WI38 (cell line): ENCODE measurements at regions not wholly inside any gene's neighbourhood (a gene's known extent, or its start where the extent isn't known, plus 50 kb on each side); places are given as distances from the start of the nearest gene placed in this dataset.

ENCODE experiments used
- H3K4me3 ChIP-seq: 2 replicates; pipeline ENCODE4 v1.5.1; 2011; ENCODE audit warnings: low read depth, mild to moderate bottlenecking, control low read depth, low read length
- CTCF ChIP-seq: IDR thresholded peaks from 2 replicates; pipeline ENCODE4 v1.5.1; 2012; ENCODE audit warnings: low read depth, mild to moderate bottlenecking, control low read depth, low read length

GRCh38 chr12:23006413-23006812 is 381.4 kb downstream of the ETNK1 start:
- TF ChIP-seq CTCF, result no peak
- H3K4me3 ChIP-seq, result no peak overlapping the region

GRCh38 chr12:23008623-23009022 is 383.7 kb downstream of the ETNK1 start:
- H3K4me3 ChIP-seq, result no peak overlapping the region
- no peak for TF ChIP-seq CTCF

- no peak overlapping the region for H3K4me3 ChIP-seq
- no peak for TF ChIP-seq CTCF
These were observed 389.8 kb downstream of the ETNK1 start for GRCh38 chr12:23014749-23015148.

- H3K4me3 ChIP-seq, result no peak overlapping the region
- no peak for TF ChIP-seq CTCF
These were observed 400.5 kb downstream of the ETNK1 start for GRCh38 chr12:23025372-23026016.

GRCh38 chr12:23028158-23028802 is 403.3 kb downstream of the ETNK1 start:
- no peak overlapping the region for H3K4me3 ChIP-seq
- TF ChIP-seq CTCF, result no peak

GRCh38 chr12:23029185-23029584 is 404.2 kb downstream of the ETNK1 start:
- H3K4me3 ChIP-seq, result no peak overlapping the region
- no peak for TF ChIP-seq CTCF

GRCh38 chr12:23039834-23040233 is 414.9 kb downstream of the ETNK1 start:
- H3K4me3 ChIP-seq, result no peak overlapping the region
- no peak for TF ChIP-seq CTCF
